NCI-H1436 treated with DMSO at 0.1 percent for 48 hours (cell line): ENCODE measurements at regions not wholly inside any gene's neighbourhood (a gene's known extent, or its start where the extent isn't known, plus 50 kb on each side); places are given as distances from the start of the nearest gene placed in this dataset.
"Not testable (repeated sequence)": the region's sequence is repeated elsewhere in the genome, so short reads cannot be mapped to it uniquely, and the experiment has no call there.

ENCODE experiments used
- DNase-seq: peaks from one replicate; lab custom pipeline; 2025; lab: John Stamatoyannopoulos, UW

- no peak for DNase-seq
Observed at GRCh38 chr13:50130123-50130946, 115.1 kb downstream of the KCNRG start.

- no peak for DNase-seq
Observed at GRCh38 chr13:50131920-50132903, 117.0 kb downstream of the KCNRG start.

- DNase-seq, result no peak
Observed at GRCh38 chr13:50132904-50133357, 117.7 kb downstream of the KCNRG start.

- no peak for DNase-seq
Observed at GRCh38 chr13:50133358-50133953, 118.2 kb downstream of the KCNRG start.

GRCh38 chr13:50136226-50136625 lies 121.0 kb downstream of the KCNRG start:
- DNase-seq, result no peak

GRCh38 chr13:50136678-50137077 lies 121.4 kb downstream of the KCNRG start:
- no peak for DNase-seq

GRCh38 chr13:50139435-50139934 lies 124.2 kb downstream of the KCNRG start:
- DNase-seq, result not testable (repeated sequence)

GRCh38 chr13:50140153-50140552 lies 124.9 kb downstream of the KCNRG start:
- no peak for DNase-seq

GRCh38 chr13:50140581-50141374 lies 125.5 kb downstream of the KCNRG start:
- DNase-seq, result no peak

GRCh38 chr13:50141375-50141975 lies 126.2 kb downstream of the KCNRG start:
- no peak for DNase-seq

GRCh38 chr13:50144246-50145160 lies 129.3 kb downstream of the KCNRG start:
- no peak for DNase-seq

GRCh38 chr13:50149214-50149613 lies 134.0 kb downstream of the KCNRG start:
- no peak for DNase-seq

- DNase-seq, result no peak
Observed at GRCh38 chr13:50149932-50150331, 134.7 kb downstream of the KCNRG start.

GRCh38 chr13:50152224-50152623 lies 137.0 kb downstream of the KCNRG start:
- no peak for DNase-seq

- DNase-seq, result no peak
Observed at GRCh38 chr13:50152655-50153309, 137.5 kb downstream of the KCNRG start.

- DNase-seq, result no peak
Observed at GRCh38 chr13:50153401-50153800, 138.2 kb downstream of the KCNRG start.

GRCh38 chr13:50153876-50154275 lies 138.6 kb downstream of the KCNRG start:
- no peak for DNase-seq

GRCh38 chr13:50154697-50155096 lies 139.5 kb downstream of the KCNRG start:
- no peak for DNase-seq

- no peak for DNase-seq
Observed at GRCh38 chr13:50156140-50156539, 140.9 kb downstream of the KCNRG start.
